Thyroid gland (tissue), 4 donors: ENCODE measurements at regions not wholly inside any gene's neighbourhood (a gene's known extent, or its start where the extent isn't known, plus 50 kb on each side); places are given as distances from the start of the nearest gene placed in this dataset.
"Not testable (repeated sequence)": the region's sequence is repeated elsewhere in the genome, so short reads cannot be mapped to it uniquely, and the experiment has no call there.

Experiments
- CTCF ChIP-seq, 6 experiments: fragments of 200-600 bp in 3 of 6; fragments of 450-650 bp in 3 of 6; sonication (generic) in 3 of 6; IDR thresholded peaks; one replicate each; pipeline ENCODE4 v1.5.1; 2016 to 2019; ENCODE audit warnings: antibody characterized with exemption in 6 of 6, mild to moderate bottlenecking in 2 of 6, inconsistent platforms in 1 of 6, moderate library complexity in 1 of 6
- POLR2A ChIP-seq, 2 donors: fragments of 450-650 bp; IDR thresholded peaks; one replicate each; pipeline ENCODE4 v1.6.1; 2017; ENCODE audit warnings: antibody characterized with exemption in 2 of 2, mild to moderate bottlenecking in 2 of 2, moderate library complexity in 1 of 2

DNA sequence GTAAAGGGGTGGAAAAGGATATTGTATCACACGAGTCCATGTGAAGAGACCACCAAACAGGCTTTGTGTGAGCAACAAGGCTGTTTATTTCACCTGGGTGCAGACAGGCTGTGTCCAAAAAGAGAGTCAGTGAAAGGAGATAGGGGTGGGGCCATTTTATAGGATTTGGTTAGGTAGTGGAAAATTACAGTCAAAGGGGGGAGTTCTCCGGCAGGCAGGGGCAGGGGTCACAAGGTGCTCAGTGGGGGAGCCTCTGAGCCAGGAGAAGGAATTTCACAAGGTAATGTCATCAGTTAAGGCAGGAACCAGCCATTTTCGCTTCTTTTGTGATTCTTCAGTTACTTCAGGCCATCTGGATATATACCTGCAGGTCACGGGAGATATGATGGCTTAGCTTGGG lies 104.7 kb upstream of the SPATS2L start:
- not testable (repeated sequence) for TF ChIP-seq CTCF, POLR2A (IDR thresholded peaks at IDR 0.05)
